OCI-LY1 (cell line): ENCODE measurements at regions not wholly inside any gene's neighbourhood (a gene's known extent, or its start where the extent isn't known, plus 50 kb on each side); places are given as distances from the start of the nearest gene placed in this dataset.

Experiments used
- CTCF ChIP-seq: fragments of 200-600 bp; sonication (generic), shearing (Covaris generic); IDR thresholded peaks from 2 replicates; pipeline ENCODE4 v1.5.1; 2017; ENCODE audit warnings: mild to moderate bottlenecking, antibody characterized with exemption, low read length, moderate library complexity, mixed read lengths
- EZH2 ChIP-seq: fragments of 200-600 bp; sonication (generic), shearing (Covaris generic); IDR thresholded peaks from 2 replicates; pipeline ENCODE4 v1.8.0; 2017; ENCODE audit warnings: borderline replicate concordance, mixed run types, mild to moderate bottlenecking, antibody characterized with exemption, low read length, moderate library complexity, mixed read lengths

GRCh38 chr13:55728247-55728646, 1412.5 kb upstream of the PRR20A start:
- TF ChIP-seq CTCF (no peak), EZH2 (no peak)
